ENCODE measurements at regions not wholly inside any gene's neighbourhood (a gene's known extent, or its start where the extent isn't known, plus 50 kb on each side); places are given as distances from the start of the nearest gene placed in this dataset.
A peak's percentile ranks its signal among the peaks of the same experiment; 100 is the strongest.

GRCh38 chr7:17181482-17181881, 117.0 kb upstream of the AHR start:
- no peak overlapping the region for H3K4me3 ChIP-seq (ENCODE audit: insufficient read depth, low read depth, low read length)
- no peak for DNase-seq (ENCODE audit: low read depth)
- Mint-ChIP-seq H3K27me3 (ENCODE audit: low read depth, unreplicated experiment) (no peaks in the 10 kb centered on the region), H3K4me1 (ENCODE audit: low read depth, unreplicated experiment) (peaks cover 7% of the 10 kb centered on the region), H3K9me3 (ENCODE audit: unreplicated experiment) (no peaks in the 10 kb centered on the region), H3K36me3 (ENCODE audit: low read depth, unreplicated experiment) (no peaks in the 10 kb centered on the region), H3K4me3 (ENCODE audit: unreplicated experiment) (no peak overlapping the region), H3K27ac (ENCODE audit: unreplicated experiment) (no peak overlapping the region)
- FAIRE-seq = no peak
- no peaks in the 10 kb centered on the region for H3K9me3 ChIP-seq (ENCODE audit: insufficient read depth, low read depth, low read length)
- no peaks in the 10 kb centered on the region for H3K27me3 ChIP-seq (ENCODE audit: insufficient read depth, low read length)
- no peak for TF ChIP-seq CTCF (IDR thresholded peaks at IDR 0.05; ENCODE audit: insufficient read depth, low read depth, low read length)
- TF ChIP-seq EZH2 (IDR thresholded peaks at IDR 0.05; ENCODE audit: insufficient read depth, low read length) = no peak
- H3K79me2 ChIP-seq (ENCODE audit: insufficient read depth, low read length) = no peaks in the 10 kb centered on the region
- no peaks in the 10 kb centered on the region for H3K36me3 ChIP-seq (ENCODE audit: insufficient read depth, low read length)
- no peaks in the 10 kb centered on the region for H3K4me1 ChIP-seq (ENCODE audit: insufficient read depth, low read length)
- no peak overlapping the region for H3K4me2 ChIP-seq (ENCODE audit: low read length)
- H4K20me1 ChIP-seq (ENCODE audit: insufficient read depth, low read length) = no peaks in the 10 kb centered on the region
- no peak overlapping the region for H2AFZ ChIP-seq (ENCODE audit: low read depth, low read length)
- no peak overlapping the region for H3K9ac ChIP-seq (ENCODE audit: low read length)
- no peak overlapping the region for H3K27ac ChIP-seq (ENCODE audit: low read depth, low read length)

GRCh38 chr7:17183630-17184328, 114.7 kb upstream of the AHR start:
- Histone ChIP-seq H3K27me3 (ENCODE audit: insufficient read depth, low read length) (no peaks in the 10 kb centered on the region), H3K27ac (ENCODE audit: low read depth, low read length) (no peak overlapping the region), H3K4me1 (ENCODE audit: insufficient read depth, low read length) (no peaks in the 10 kb centered on the region), H4K20me1 (ENCODE audit: insufficient read depth, low read length) (no peaks in the 10 kb centered on the region), H3K79me2 (ENCODE audit: insufficient read depth, low read length) (no peaks in the 10 kb centered on the region), H2AFZ (ENCODE audit: low read depth, low read length) (no peak overlapping the region), H3K4me2 (ENCODE audit: low read length) (no peak overlapping the region), H3K36me3 (ENCODE audit: insufficient read depth, low read length) (no peaks in the 10 kb centered on the region), H3K9ac (ENCODE audit: low read length) (no peak overlapping the region), H3K9me3 (ENCODE audit: insufficient read depth, low read depth, low read length) (no peaks in the 10 kb centered on the region), H3K4me3 (ENCODE audit: insufficient read depth, low read depth, low read length) (no peak overlapping the region)
- peak; percentile 73 for FAIRE-seq
- peak; percentile 63 for DNase-seq (ENCODE audit: low read depth)
- Mint-ChIP-seq H3K36me3 (ENCODE audit: low read depth, unreplicated experiment) (no peaks in the 10 kb centered on the region), H3K4me1 (ENCODE audit: low read depth, unreplicated experiment) (peaks cover 7% of the 10 kb centered on the region), H3K9me3 (ENCODE audit: unreplicated experiment) (peaks cover 1% of the 10 kb centered on the region), H3K27me3 (ENCODE audit: low read depth, unreplicated experiment) (no peaks in the 10 kb centered on the region), H3K27ac (ENCODE audit: unreplicated experiment) (no peak overlapping the region), H3K4me3 (ENCODE audit: unreplicated experiment) (no peak overlapping the region)
- no peak for TF ChIP-seq EZH2 (IDR thresholded peaks at IDR 0.05; ENCODE audit: insufficient read depth, low read length)
- TF ChIP-seq CTCF (IDR thresholded peaks at IDR 0.05; ENCODE audit: insufficient read depth, low read depth, low read length) = no peak
